ENCODE measurements at regions not wholly inside any gene's neighbourhood (a gene's known extent, or its start where the extent isn't known, plus 50 kb on each side); places are given as distances from the start of the nearest gene placed in this dataset.

DNA sequence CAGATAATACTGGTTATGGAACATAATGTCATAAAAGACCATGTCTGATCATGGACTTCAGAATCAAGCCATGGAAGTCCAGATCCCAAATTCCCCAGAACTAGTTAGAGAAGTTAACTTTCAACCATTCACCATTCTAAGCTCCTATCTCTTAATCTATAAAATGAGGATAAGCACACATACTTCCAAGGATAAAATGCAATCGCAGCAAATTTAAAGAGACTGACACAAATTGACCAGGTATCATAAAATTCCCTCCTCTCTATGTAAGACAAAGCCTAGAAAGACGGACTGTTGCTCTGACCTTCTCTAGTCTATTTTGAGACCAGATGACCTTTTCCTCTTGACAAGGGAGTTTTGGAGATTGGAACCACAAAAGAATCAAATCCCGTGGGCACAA lies 426.7 kb downstream of the PLPP3 start:
- TF ChIP-seq, protein P1, sequence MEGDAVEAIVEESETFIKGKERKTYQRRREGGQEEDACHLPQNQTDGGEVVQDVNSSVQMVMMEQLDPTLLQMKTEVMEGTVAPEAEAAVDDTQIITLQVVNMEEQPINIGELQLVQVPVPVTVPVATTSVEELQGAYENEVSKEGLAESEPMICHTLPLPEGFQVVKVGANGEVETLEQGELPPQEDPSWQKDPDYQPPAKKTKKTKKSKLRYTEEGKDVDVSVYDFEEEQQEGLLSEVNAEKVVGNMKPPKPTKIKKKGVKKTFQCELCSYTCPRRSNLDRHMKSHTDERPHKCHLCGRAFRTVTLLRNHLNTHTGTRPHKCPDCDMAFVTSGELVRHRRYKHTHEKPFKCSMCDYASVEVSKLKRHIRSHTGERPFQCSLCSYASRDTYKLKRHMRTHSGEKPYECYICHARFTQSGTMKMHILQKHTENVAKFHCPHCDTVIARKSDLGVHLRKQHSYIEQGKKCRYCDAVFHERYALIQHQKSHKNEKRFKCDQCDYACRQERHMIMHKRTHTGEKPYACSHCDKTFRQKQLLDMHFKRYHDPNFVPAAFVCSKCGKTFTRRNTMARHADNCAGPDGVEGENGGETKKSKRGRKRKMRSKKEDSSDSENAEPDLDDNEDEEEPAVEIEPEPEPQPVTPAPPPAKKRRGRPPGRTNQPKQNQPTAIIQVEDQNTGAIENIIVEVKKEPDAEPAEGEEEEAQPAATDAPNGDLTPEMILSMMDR (IDR thresholded peaks at IDR 0.05): no peak
- no peak for TF ChIP-seq ZFX (IDR thresholded peaks at IDR 0.05; ENCODE audit: borderline replicate concordance)
- H3K27ac ChIP-seq: no peak overlapping the region

DNA sequence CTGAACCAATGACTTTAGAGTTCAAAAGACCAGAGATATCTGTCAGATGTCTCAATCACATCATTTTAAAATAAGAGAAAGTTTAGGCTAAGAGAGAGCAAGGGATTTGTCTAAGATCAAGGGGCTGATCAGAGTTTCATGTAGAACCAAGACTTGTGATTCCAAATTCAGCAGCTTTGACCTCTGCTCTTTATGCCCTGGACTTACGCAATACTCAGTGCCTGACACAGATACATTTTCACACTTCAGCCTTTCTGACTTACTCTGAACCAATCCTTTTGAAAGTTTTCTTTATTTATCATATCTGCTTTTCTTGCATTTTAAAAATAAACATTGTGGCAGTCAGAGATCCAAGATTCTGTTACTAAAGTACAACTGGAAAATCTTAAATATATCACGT lies 428.0 kb downstream of the PLPP3 start:
- no peak for TF ChIP-seq ZFX (IDR thresholded peaks at IDR 0.05; ENCODE audit: borderline replicate concordance)
- TF ChIP-seq, protein P1 (IDR thresholded peaks at IDR 0.05): no peak
- no peak overlapping the region for H3K27ac ChIP-seq

DNA sequence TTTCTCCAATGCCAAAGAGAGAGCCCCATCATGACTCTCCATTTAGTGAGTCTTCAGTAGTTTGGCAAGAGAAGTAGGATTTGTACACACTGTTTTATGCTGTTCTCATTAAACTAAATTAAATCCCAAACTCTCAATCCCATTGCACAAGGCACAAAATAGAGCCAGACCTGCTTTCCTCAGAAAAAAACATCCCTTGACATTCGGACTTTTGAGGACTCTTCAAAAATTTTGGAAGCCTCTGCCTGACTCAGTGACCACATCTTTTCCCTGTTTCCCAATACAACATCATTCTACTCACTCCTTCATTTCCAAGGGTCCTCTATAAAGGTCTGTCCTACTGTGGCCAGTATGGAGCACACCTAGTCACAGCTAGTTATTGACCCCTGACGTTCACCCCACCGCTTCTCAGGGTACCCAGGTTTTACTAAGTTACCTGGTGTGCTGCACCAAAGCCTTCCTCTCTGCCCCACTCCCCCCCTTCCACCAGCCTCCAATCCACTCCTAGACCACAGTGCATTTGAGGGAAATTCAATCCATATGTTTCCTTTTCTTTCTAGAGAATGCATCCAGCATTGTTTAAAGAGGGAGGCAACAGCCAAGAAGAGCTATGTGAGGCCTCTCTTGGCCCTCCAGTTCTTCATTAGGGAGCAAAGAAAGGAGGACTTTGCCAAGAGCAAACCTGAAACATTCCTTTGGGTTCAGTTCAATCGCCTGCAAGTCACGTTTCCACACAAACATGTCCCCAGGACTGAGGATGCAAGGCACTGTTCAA lies 428.7 kb downstream of the PLPP3 start:
- TF ChIP-seq, protein P1 (IDR thresholded peaks at IDR 0.05): no peak
- no peak for TF ChIP-seq ZFX (IDR thresholded peaks at IDR 0.05; ENCODE audit: borderline replicate concordance)
- no peak overlapping the region for H3K27ac ChIP-seq

DNA sequence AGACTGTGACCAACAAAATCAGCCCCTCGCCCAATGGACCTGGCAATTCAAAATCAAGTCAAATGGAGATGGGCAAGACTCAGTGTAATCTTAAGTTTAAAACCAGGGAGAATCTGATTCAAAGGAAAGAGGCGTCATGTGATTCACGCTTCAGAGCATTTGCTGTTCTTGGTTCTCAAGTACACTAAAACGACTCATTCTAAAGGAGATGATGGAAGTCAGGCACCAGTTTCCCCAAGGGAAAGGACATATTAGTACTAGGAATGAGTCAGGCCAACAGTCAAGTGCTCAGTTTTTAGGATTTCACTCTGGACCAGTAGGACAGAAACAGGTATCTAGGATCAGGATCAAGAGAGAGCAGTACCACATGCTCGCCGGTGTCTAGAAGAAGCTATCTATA lies 429.6 kb downstream of the PLPP3 start:
- H3K27ac ChIP-seq: no peak overlapping the region
- TF ChIP-seq, protein P1 (IDR thresholded peaks at IDR 0.05): no peak
- no peak for TF ChIP-seq ZFX (IDR thresholded peaks at IDR 0.05; ENCODE audit: borderline replicate concordance)

DNA sequence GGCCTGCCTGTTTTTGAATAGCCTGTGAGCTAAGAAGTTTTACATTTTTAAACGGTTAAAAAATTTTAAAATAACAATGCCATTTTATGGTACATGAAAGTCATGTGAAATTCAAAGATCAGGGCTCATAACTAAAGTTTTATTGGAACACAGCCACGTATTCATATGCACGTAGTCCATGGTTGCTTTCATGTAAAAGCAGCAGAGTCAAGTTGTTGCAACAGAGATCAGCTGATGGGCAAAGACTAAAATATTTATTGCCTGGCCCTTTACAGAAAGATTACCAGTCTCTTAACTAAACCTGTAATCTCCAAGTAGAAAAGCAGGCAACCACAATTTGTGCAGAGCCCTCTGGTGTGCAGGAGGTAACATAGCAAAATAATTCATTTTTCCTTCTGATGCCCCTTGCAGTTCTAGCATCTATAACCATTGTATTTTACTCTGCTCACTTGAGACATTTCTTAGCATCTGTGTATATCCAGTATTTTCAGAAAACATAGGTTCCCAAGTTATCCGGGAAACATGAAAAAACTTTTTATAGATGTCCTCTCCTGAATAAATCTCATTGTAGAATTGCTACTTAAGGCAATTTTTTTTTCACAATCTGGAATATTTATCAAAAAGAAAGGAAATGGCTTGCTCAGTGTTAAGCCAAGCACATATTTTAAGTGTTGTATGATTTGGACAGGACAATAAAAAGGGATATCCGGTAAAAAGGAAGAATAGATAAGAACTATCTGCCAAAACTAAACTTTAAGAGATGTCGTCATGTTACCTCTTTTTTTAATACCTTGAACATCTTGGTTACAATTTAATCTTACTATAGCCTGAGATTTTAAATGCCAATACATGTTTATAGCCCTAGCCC lies 430.8 kb downstream of the PLPP3 start:
- TF ChIP-seq, protein P1 (IDR thresholded peaks at IDR 0.05): peak; percentile 34
- TF ChIP-seq ZFX (IDR thresholded peaks at IDR 0.05; ENCODE audit: borderline replicate concordance): no peak
- H3K27ac ChIP-seq: no peak overlapping the region

DNA sequence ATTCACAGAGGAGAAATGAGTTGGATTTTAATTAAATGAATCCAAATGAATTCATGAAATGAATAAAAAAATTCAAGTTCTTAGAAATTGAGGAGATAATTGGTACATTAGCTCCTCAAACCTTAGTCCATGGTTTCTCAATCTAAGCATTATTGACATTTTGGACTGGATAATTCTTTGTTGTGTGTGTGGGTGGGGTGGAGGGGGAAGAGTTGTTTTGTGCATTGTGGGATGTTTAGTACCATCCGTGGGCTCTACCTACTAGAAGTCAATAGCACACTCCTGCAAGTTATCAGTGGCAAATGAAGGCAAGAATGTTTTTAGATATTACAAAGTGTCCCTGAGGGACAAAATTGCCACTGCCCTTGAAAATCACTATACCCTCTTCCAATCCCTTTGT lies 431.9 kb downstream of the PLPP3 start:
- TF ChIP-seq, protein P1 (IDR thresholded peaks at IDR 0.05): no peak
- TF ChIP-seq ZFX (IDR thresholded peaks at IDR 0.05; ENCODE audit: borderline replicate concordance): no peak
- H3K27ac ChIP-seq: no peak overlapping the region

DNA sequence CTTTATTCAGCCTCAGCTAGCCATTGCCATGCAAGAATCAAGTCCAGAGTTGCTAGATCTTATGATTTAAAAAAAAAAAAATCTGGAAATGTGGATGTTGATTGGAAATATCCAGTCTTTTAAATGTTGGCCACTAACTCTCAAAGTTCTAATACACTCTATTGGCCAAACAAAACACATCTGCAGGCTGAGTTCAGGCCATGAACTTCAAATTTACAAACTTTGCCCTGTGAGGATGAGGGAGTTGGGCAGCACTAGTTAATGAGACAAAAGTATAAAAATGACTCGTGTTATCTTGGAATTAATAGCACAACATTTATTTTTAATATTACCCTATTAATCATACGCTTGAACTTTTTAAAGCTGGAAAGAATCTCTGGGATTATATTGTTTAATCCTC lies 432.3 kb downstream of the PLPP3 start:
- no peak overlapping the region for H3K27ac ChIP-seq
- TF ChIP-seq, protein P1 (IDR thresholded peaks at IDR 0.05): no peak
- no peak for TF ChIP-seq ZFX (IDR thresholded peaks at IDR 0.05; ENCODE audit: borderline replicate concordance)

All from 22Rv1 (cell line).